Activated CD4-positive, alpha-beta memory T cell treated with anti-CD3 and anti-CD28 coated beads for 36 hours (primary cell): ENCODE measurements at regions not wholly inside any gene's neighbourhood (a gene's known extent, or its start where the extent isn't known, plus 50 kb on each side); places are given as distances from the start of the nearest gene placed in this dataset.
A peak's percentile ranks its signal among the peaks of the same experiment; 100 is the strongest.

ENCODE experiments used
- CTCF ChIA-PET: fragments of 350-600 bp; sonication (Branson Sonifier 250); formaldehyde crosslinking; loops from one replicate; lab custom pipeline; 2021; ENCODE audit warnings: antibody characterized with exemption, inconsistent platforms; lab: Charles Lee
- POLR2A ChIA-PET: fragments of 350-600 bp; sonication (Branson Sonifier 250); formaldehyde crosslinking; loops from one replicate; lab custom pipeline; 2021; ENCODE audit warnings: antibody characterized with exemption; lab: Charles Lee
- DNase-seq: peaks from one replicate; pipeline ENCODE4 v3.0.0-alpha.2; 2020
- H3K27ac Mint-ChIP-seq: one replicate; pipeline ENCODE4 v1.8.0; 2021; ENCODE audit warnings: mixed read lengths
- H3K27me3 Mint-ChIP-seq: one replicate; pipeline ENCODE4 v1.8.0; 2021; ENCODE audit warnings: mixed read lengths
- H3K36me3 Mint-ChIP-seq: one replicate; pipeline ENCODE4 v1.8.0; 2021; ENCODE audit warnings: mixed read lengths
- H3K4me1 Mint-ChIP-seq: one replicate; pipeline ENCODE4 v1.8.0; 2021; ENCODE audit warnings: low read depth, mixed read lengths
- H3K4me3 Mint-ChIP-seq: one replicate; pipeline ENCODE4 v1.8.0; 2021; ENCODE audit warnings: mild to moderate bottlenecking, mixed read lengths
- H3K9me3 Mint-ChIP-seq: one replicate; pipeline ENCODE4 v1.8.0; 2021; ENCODE audit warnings: mixed read lengths
- intact Hi-C: fragments of 100-400 bp; cut with micrococcal nuclease; formaldehyde crosslinking; loops from one replicate; pipeline ENCODE4 v1.15.1; 2023

DNA sequence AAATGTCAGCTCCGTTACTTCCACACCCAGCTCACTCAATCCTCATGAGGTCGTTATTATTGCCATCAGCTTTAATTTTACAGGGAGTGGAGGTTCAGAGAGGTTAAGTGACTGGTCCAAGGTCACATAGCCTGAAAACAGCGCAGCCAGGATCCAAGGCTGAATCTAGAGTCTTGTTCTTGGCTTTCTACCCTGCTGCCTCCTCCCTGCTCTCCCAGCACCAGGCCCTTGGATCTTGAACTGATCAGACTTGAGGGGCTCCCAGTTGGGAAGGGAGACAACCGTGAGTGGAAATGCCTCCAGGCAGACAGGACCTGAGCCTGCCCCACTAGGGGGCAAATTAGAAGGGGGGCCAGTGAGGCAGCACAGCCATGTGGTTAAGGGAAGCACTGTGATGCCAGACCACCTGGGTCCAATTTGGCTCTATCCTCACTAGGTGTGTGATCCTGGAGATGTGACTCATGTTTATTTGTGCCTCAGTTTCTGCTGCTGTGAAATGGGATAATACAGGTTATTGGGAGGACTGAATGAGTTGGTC, 135.6 kb upstream of the PTPN1 start:
- no peak overlapping the region for H3K27ac Mint-ChIP-seq
- no peak for DNase-seq
- CTCF ChIA-PET = no interaction called here

GRCh38 chr20:50376179-50376887, 133.8 kb upstream of the PTPN1 start:
- no peaks in the 10 kb centered on the region for H3K36me3 Mint-ChIP-seq
- no peak for DNase-seq
- ChIA-PET POLR2A (no interaction called here), CTCF (no interaction called here)
- H3K9me3 Mint-ChIP-seq = no peaks in the 10 kb centered on the region
- no peaks in the 10 kb centered on the region for H3K27me3 Mint-ChIP-seq
- H3K4me3 Mint-ChIP-seq = no peak overlapping the region
- intact Hi-C loops = no loop called here
- H3K27ac Mint-ChIP-seq = no peak overlapping the region
- H3K4me1 Mint-ChIP-seq = peaks cover 8% of the 10 kb centered on the region

More for the DNA sequence above, 135.6 kb upstream of the PTPN1 start:
- H3K9me3 Mint-ChIP-seq = no peaks in the 10 kb centered on the region
- peaks cover 4% of the 10 kb centered on the region for H3K4me1 Mint-ChIP-seq
- POLR2A ChIA-PET = no interaction called here
- no peaks in the 10 kb centered on the region for H3K27me3 Mint-ChIP-seq
- H3K36me3 Mint-ChIP-seq = no peaks in the 10 kb centered on the region
- no peak overlapping the region for H3K4me3 Mint-ChIP-seq
- intact Hi-C loops = no loop called here

DNA sequence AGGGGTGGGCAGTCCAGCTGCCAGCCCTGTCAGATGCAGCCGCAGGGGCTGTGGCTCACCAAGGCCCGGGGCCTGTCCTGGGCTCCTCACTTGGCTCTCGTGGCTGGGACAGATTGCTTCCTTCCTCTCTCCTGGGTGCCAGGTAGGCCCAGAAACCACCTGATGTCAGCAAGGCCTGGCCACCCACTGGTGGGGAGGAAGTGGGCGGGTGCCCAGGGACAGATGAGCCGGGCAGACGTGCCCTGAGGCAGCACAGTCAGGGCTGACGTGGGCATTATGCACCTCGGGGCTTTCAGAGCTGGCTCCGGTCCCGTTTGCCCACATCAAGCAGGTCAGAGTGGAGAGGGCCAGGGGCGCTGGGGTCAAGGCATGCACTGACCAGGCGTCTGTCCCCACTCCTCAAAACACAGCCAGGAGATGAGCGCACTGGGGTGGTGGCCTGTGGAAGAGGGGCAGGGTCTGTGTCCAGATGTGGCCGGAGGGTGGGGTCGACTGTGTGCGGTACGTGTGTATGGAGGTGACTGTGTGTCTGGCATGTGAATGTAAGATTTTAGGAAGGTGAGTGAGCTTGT, 133.2 kb upstream of the PTPN1 start:
- peak; percentile 42 for DNase-seq
- H3K4me1 Mint-ChIP-seq = peaks cover 14% of the 10 kb centered on the region
- no peaks in the 10 kb centered on the region for H3K27me3 Mint-ChIP-seq
- ChIA-PET POLR2A (no interaction called here), CTCF (no interaction called here)
- peak overlapping the region; percentile 0 for H3K4me3 Mint-ChIP-seq
- H3K27ac Mint-ChIP-seq = no peak overlapping the region
- intact Hi-C loops = no loop called here
- no peaks in the 10 kb centered on the region for H3K36me3 Mint-ChIP-seq
- no peaks in the 10 kb centered on the region for H3K9me3 Mint-ChIP-seq

DNA sequence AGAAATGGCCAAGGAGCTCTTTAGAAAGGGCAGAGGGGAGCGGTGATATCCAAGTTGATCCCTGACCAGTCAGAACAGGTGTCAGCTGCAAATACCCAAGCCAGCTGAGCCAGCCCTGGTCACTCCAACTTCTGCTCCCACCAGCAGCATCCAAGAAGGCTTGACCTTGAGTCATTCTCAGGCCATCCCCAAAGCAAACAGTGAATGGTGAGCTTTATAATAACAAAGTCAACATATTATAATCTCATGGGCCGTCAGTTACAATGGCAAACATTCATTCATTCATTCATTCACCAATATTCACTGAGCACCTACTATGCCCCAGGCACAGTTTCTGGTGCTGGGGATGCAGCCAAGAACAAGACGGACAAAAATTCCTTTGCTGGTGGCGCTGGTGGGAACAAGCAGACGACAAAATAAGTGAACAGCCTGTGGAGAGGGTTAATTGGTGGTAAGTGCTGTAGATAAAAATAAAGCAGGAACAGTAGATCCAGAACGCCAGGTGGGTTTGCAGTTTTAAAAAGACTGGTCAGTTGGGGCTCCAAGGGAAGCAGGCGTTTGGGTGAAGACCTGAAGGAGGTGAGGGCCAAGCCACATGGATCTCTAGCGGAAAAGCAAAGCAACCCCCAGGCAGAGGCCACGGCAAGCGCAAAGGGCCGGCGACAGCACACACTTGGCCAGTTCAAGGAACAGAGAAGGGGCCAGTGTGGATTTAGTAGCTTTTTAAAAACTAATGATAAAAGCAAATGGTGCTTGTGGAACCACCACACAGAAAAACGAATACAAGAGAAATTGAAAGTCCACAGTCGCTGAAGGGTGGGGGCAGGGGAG, 131.8 kb upstream of the PTPN1 start:
- no peak overlapping the region for H3K4me3 Mint-ChIP-seq
- no peaks in the 10 kb centered on the region for H3K9me3 Mint-ChIP-seq
- peaks cover 27% of the 10 kb centered on the region for H3K4me1 Mint-ChIP-seq
- H3K36me3 Mint-ChIP-seq = no peaks in the 10 kb centered on the region
- H3K27me3 Mint-ChIP-seq = no peaks in the 10 kb centered on the region
- intact Hi-C loops = no loop called here
- ChIA-PET CTCF (interaction anchor here (0.9 kb wide), 1 partner anchor 190 kb away, joined by 3 read pairs; no protein-coding TSS in a partner anchor), POLR2A (interaction anchor here (0.8 kb wide), 1 partner anchor 21 kb away, joined by 3 read pairs; no protein-coding TSS in a partner anchor)
- H3K27ac Mint-ChIP-seq = no peak overlapping the region
- DNase-seq = no peak

DNA sequence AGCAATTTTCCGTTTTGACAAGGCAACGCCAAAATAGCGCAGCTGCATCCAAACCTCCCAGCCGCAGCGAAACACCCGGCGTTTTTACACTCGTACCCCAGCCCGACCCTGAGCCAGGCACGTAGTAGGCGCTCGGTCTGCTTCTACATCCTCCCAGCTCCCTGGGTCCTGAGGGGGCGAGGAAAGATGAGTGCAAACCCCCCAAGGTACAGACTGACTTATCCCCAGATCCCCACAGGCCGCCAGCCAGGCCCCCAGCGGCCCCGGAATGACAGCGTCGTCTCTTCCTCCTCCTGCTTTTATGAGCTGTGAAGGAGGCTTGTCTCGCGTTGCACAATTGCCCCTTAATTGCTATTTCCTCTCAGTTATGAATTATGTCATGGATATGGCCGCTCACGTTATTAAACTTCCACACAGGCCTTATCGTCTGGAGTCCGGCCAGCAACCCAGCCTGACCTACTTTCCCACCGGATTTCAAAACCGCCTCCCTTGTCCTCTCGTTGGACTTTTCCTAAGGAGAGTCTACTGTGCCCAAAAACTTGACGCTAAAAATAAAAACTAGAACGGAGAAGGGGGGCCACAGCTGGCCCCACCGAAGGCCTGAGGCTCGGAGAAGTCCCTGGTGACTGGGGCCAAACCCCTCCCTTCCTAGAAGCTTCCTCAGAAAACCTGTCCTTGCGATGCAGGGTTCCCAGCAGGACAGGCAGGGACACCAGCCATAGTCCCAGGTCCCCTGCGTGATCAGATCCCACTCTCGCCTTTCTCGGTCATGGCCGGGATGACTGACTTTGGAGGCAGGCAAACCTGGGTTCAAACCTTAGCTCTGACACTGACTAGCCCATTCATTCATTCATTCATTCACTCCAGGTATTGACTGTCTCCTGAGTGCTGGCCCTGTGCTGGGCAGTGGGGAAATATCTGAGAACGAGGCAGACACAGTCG, 130.9 kb upstream of the PTPN1 start:
- DNase-seq = no peak
- Mint-ChIP-seq H3K4me1 (peaks cover 31% of the 10 kb centered on the region), H3K27ac (no peak overlapping the region), H3K4me3 (no peak overlapping the region), H3K36me3 (no peaks in the 10 kb centered on the region), H3K27me3 (no peaks in the 10 kb centered on the region), H3K9me3 (no peaks in the 10 kb centered on the region)
- ChIA-PET POLR2A (no interaction called here), CTCF (no interaction called here)
- intact Hi-C loops = no loop called here

- Mint-ChIP-seq H3K27me3 (no peaks in the 10 kb centered on the region), H3K27ac (no peak overlapping the region), H3K4me1 (peaks cover 37% of the 10 kb centered on the region), H3K36me3 (no peaks in the 10 kb centered on the region), H3K4me3 (no peak overlapping the region), H3K9me3 (no peaks in the 10 kb centered on the region)
- POLR2A ChIA-PET = no interaction called here
- DNase-seq = no peak
- CTCF ChIA-PET = no interaction called here
- intact Hi-C loops = loop anchor here (5.0 kb wide), 2 partner anchors 43 to 188 kb away; partner anchors contain the start of gene CEBPB
These were observed 130.0 kb upstream of the PTPN1 start for GRCh38 chr20:50379991-50380696.

DNA sequence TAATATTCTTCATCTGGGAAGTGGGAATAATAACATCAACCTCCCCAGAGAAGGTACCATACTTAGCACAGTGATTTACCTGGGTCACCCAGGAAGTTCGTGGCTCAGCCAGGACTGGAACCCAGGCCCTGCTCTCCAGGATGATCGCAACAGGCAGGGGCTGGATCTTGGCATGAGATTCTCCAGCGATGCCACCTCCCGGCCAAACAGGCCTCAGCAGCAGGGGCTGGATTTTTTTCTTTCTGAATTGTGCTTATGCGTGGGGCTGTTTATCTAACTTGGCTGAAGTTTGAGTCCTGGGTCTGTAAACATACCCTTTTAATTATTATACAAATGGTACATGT, 129.5 kb upstream of the PTPN1 start:
- CTCF ChIA-PET = no interaction called here
- no peaks in the 10 kb centered on the region for H3K27me3 Mint-ChIP-seq
- intact Hi-C loops = loop anchor here (5.0 kb wide), 2 partner anchors 43 to 188 kb away; partner anchors contain the start of gene CEBPB
- POLR2A ChIA-PET = no interaction called here
- no peak for DNase-seq
- no peaks in the 10 kb centered on the region for H3K9me3 Mint-ChIP-seq
- H3K4me3 Mint-ChIP-seq = no peak overlapping the region
- peaks cover 42% of the 10 kb centered on the region for H3K4me1 Mint-ChIP-seq
- no peaks in the 10 kb centered on the region for H3K36me3 Mint-ChIP-seq
- no peak overlapping the region for H3K27ac Mint-ChIP-seq

- Mint-ChIP-seq H3K9me3 (no peaks in the 10 kb centered on the region), H3K27ac (peak overlapping the region; percentile 46), H3K36me3 (no peaks in the 10 kb centered on the region), H3K4me1 (peaks cover 47% of the 10 kb centered on the region), H3K4me3 (peak overlapping the region; percentile 3), H3K27me3 (no peaks in the 10 kb centered on the region)
- CTCF ChIA-PET = no interaction called here
- POLR2A ChIA-PET = interaction anchor here (1.5 kb wide), 1 partner anchor 42 kb away, joined by 7 read pairs; no protein-coding TSS in a partner anchor
- no peak for DNase-seq
- intact Hi-C loops = loop anchor here (5.0 kb wide), 2 partner anchors 44 to 189 kb away; partner anchors contain the start of gene CEBPB
These were observed 129.0 kb upstream of the PTPN1 start for GRCh38 chr20:50381075-50381732.

DNA sequence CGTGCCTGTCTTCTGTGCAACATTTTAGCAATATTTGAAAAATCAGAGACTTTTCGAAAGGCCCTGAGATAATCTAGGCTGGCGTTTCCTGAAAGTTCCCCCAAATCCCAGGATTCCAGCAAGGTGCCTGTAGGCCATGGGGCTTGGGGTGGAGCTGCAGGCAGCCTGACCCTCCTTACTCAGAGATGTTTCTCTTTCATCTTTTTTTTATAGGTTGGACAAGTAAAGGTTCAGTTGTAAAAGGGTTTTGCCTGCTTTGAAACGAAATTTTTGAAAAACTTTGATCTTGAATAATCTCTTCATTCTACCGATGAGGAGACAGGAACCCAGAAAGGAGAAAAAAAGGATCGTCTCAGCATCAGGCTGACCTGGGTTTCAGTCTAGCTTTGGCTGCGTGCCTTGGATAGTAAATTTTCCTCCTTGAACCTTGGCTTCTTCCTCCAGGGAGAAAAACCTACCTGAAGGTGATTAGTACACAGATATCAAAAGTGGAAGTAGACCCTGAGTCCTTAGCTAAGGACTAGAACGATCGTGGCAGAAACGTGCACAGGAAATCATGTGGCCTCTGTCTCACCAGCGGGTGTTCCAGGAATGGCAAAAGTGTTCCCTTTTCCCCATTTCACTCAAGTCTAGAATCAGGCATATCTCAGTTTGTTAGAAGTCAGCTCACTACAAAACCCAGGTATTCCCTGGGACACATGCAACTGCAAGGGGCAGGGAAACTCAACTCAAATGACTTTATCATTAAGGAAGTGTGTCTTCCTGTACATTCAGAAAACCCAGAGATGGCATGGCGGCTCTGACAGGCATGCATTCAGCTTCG, 128.2 kb upstream of the PTPN1 start:
- Mint-ChIP-seq H3K4me3 (peak overlapping the region; percentile 54), H3K4me1 (peaks cover 52% of the 10 kb centered on the region), H3K9me3 (no peaks in the 10 kb centered on the region), H3K27ac (peak overlapping the region; percentile 89), H3K27me3 (no peaks in the 10 kb centered on the region), H3K36me3 (no peaks in the 10 kb centered on the region)
- ChIA-PET POLR2A (interaction anchor here (1.5 kb wide), 1 partner anchor 43 kb away, joined by 7 read pairs; no protein-coding TSS in a partner anchor), CTCF (interaction anchor here (0.7 to 1.0 kb wide), 2 partner anchors 67 to 194 kb away, joined by 3 read pairs; no protein-coding TSS in a partner anchor)
- peak; percentile 62 for DNase-seq
- intact Hi-C loops = loop anchor here (5.0 kb wide), 2 partner anchors 45 to 190 kb away; partner anchors contain the start of gene CEBPB
